ENCODE measurements at regions not wholly inside any gene's neighbourhood (a gene's known extent, or its start where the extent isn't known, plus 50 kb on each side); places are given as distances from the start of the nearest gene placed in this dataset.
"Not testable (repeated sequence)": the region's sequence is repeated elsewhere in the genome, so short reads cannot be mapped to it uniquely, and the experiment has no call there.

GRCh38 chr1:121088568-121088967 is 95.6 kb downstream of the FAM72B start:
- not testable (repeated sequence) for TF ChIP-seq CTCF, POLR2AphosphoS5, POLR2A (IDR thresholded peaks at IDR 0.05)

Data from prostate gland (tissue), 2 donors.